H1 (cell line): ENCODE measurements at regions not wholly inside any gene's neighbourhood (a gene's known extent, or its start where the extent isn't known, plus 50 kb on each side); places are given as distances from the start of the nearest gene placed in this dataset.

Experiments used
- CTCF ChIA-PET: fragments of 300-600 bp; sonication (Branson Sonifier 250); formaldehyde crosslinking; loops from one replicate; lab custom pipeline; 2021; ENCODE audit not compliant: partially characterized antibody; lab: Charles Lee
- POLR2A ChIA-PET: fragments of 300-600 bp; sonication (Branson Sonifier 250); formaldehyde crosslinking; loops from one replicate; lab custom pipeline; 2021; ENCODE audit warnings: inconsistent platforms; ENCODE audit not compliant: partially characterized antibody; lab: Charles Lee
- DNase-seq, 2 experiments: peaks; one replicate each; pipeline versions ENCODE4 v3.0.0 to v3.0.0-alpha.2; 2010 to 2022; ENCODE audit warnings: low spot score in 2 of 2, low read depth in 1 of 2, mixed read lengths in 1 of 2
- FAIRE-seq: peaks from 2 replicates; lab custom pipeline; 2011; peaks lifted over from hg19 to GRCh38; lab: Jason Lieb, UNC
- H2AFZ ChIP-seq: 2 replicates; pipeline ENCODE4 v1.8.1; 2012; ENCODE audit warnings: low read length, inconsistent platforms
- H2AK5ac ChIP-seq: 2 replicates; pipeline ENCODE4 v1.6.1; 2013; ENCODE audit warnings: low read depth, low read length
- H2BK120ac ChIP-seq: replicated peaks from 2 replicates; pipeline ENCODE3; 2013; ENCODE audit warnings: low read depth, low read length, inconsistent platforms
- H2BK12ac ChIP-seq: 2 replicates; pipeline ENCODE4 v1.6.1; 2013; ENCODE audit warnings: low read depth, low read length
- H2BK15ac ChIP-seq: 2 replicates; pipeline ENCODE4 v1.6.1; 2013; ENCODE audit warnings: low read length
- H2BK20ac ChIP-seq: 2 replicates; pipeline ENCODE4 v1.6.1; 2013; ENCODE audit warnings: low read length
- H2BK5ac ChIP-seq: 2 replicates; pipeline ENCODE4 v1.6.1; 2013; ENCODE audit warnings: low read depth, low read length
- H3K14ac ChIP-seq: 2 replicates; pipeline ENCODE4 v1.6.1; 2013; ENCODE audit warnings: inconsistent platforms; ENCODE audit not compliant: insufficient read length
- H3K18ac ChIP-seq: 2 replicates; pipeline ENCODE4 v1.6.1; 2013; ENCODE audit warnings: low read length; ENCODE audit errors: extremely low read depth
- H3K23ac ChIP-seq: 2 replicates; pipeline ENCODE4 v1.6.1; 2013; ENCODE audit warnings: inconsistent platforms; ENCODE audit not compliant: insufficient read length
- H3K23me2 ChIP-seq: 2 replicates; pipeline ENCODE4 v1.6.1; 2013; ENCODE audit warnings: low read depth, low read length
- H3K27ac ChIP-seq: 2 replicates; pipeline ENCODE4 v1.6.1; 2011; ENCODE audit warnings: low read depth, low read length, inconsistent platforms
- H3K27me3 ChIP-seq, 4 experiments: replicated peaks in 1 of 4; 1 replicate in 1 of 4; 2 replicates in 3 of 4; pipeline versions ENCODE4 v1.6.1 to v1.8.1; 2011 to 2013; ENCODE audit warnings: low read length in 3 of 4, mild to moderate bottlenecking in 3 of 4, inconsistent platforms in 2 of 4, mixed read lengths in 2 of 4, moderate library complexity in 1 of 4; ENCODE audit not compliant: control insufficient read depth in 3 of 4, insufficient read depth in 3 of 4; ENCODE audit errors: extremely low read depth in 1 of 4
- H3K36me3 ChIP-seq, 4 experiments: 2 replicates each; pipeline versions ENCODE4 v1.6.1 to v1.8.1; 2011 to 2013; ENCODE audit warnings: mild to moderate bottlenecking in 4 of 4, low read length in 3 of 4, moderate library complexity in 2 of 4, control low read depth in 1 of 4, inconsistent platforms in 1 of 4; ENCODE audit not compliant: insufficient read depth in 4 of 4, control insufficient read depth in 2 of 4
- H3K4ac ChIP-seq: replicated peaks from 2 replicates; pipeline ENCODE3; 2013; ENCODE audit warnings: low read length, low read depth, mixed read lengths, inconsistent platforms; ENCODE audit not compliant: insufficient read length
- H3K4me1 ChIP-seq, 4 experiments: replicated peaks in 1 of 4; 1 replicate in 1 of 4; 2 replicates in 3 of 4; pipeline versions ENCODE4 v1.6.1 to v1.8.1; 2011 to 2013; ENCODE audit warnings: low read length in 3 of 4, inconsistent platforms in 2 of 4, mixed read lengths in 1 of 4; ENCODE audit not compliant: insufficient read depth in 4 of 4, control insufficient read depth in 3 of 4
- H3K4me2 ChIP-seq, 2 experiments: 2 replicates each; pipeline versions ENCODE4 v1.6.1 to v1.8.1; 2011 to 2013; ENCODE audit warnings: low read depth in 2 of 2, low read length in 2 of 2, control low read depth in 1 of 2, inconsistent platforms in 1 of 2, mild to moderate bottlenecking in 1 of 2; ENCODE audit not compliant: insufficient read depth in 1 of 2
- H3K4me3 ChIP-seq, 4 experiments: fragments of 200-600, 300-600 bp in 1 of 4; sonication (generic), shearing (Covaris generic), sonication (Bioruptor Twin) in 1 of 4; 2 replicates each; pipeline versions ENCODE4 v1.5.1 to v1.8.1; 2011 to 2016; ENCODE audit warnings: low read length in 4 of 4, low read depth in 3 of 4, control low read depth in 2 of 4, inconsistent platforms in 2 of 4, mild to moderate bottlenecking in 2 of 4, mixed read lengths in 1 of 4, moderate library complexity in 1 of 4; ENCODE audit not compliant: insufficient read depth in 2 of 4; ENCODE audit errors: extremely low read depth in 1 of 4
- H3K56ac ChIP-seq: replicated peaks from 2 replicates; pipeline ENCODE3; 2013; ENCODE audit warnings: low read depth, mild to moderate bottlenecking, mixed read lengths, low read length, inconsistent platforms; ENCODE audit not compliant: insufficient read length
- H3K79me1 ChIP-seq: 2 replicates; pipeline ENCODE4 v1.6.1; 2013; ENCODE audit warnings: low read depth, low read length, control low read depth
- H3K79me2 ChIP-seq, 2 experiments: 2 replicates each; pipeline versions ENCODE4 v1.6.1 to v1.8.1; 2012 to 2013; ENCODE audit warnings: low read length in 2 of 2, mild to moderate bottlenecking in 2 of 2, inconsistent platforms in 1 of 2; ENCODE audit not compliant: insufficient read depth in 2 of 2, control insufficient read depth in 1 of 2
- H3K9ac ChIP-seq, 4 experiments: replicated peaks in 1 of 4; 1 replicate in 1 of 4; 2 replicates in 3 of 4; pipeline versions ENCODE4 v1.6.1 to v1.8.1; 2011 to 2013; ENCODE audit warnings: low read depth in 3 of 4, low read length in 3 of 4, control low read depth in 2 of 4, mild to moderate bottlenecking in 2 of 4, moderate library complexity in 2 of 4, inconsistent platforms in 1 of 4; ENCODE audit errors: extremely low read depth in 1 of 4
- H3K9me3 ChIP-seq, 2 experiments: 2 replicates each; pipeline versions ENCODE4 v1.6.1 to v1.8.1; 2012 to 2013; ENCODE audit warnings: mild to moderate bottlenecking in 2 of 2, moderate library complexity in 2 of 2, control low read depth in 1 of 2, inconsistent platforms in 1 of 2, low read depth in 1 of 2, low read length in 1 of 2, mixed read lengths in 1 of 2; ENCODE audit not compliant: insufficient read depth in 2 of 2
- H4K20me1 ChIP-seq, 2 experiments: replicated peaks in 1 of 2; 2 replicates each; pipeline versions ENCODE3 to v1.8.1; 2011 to 2013; ENCODE audit warnings: inconsistent platforms in 2 of 2, low read length in 2 of 2, mild to moderate bottlenecking in 1 of 2; ENCODE audit not compliant: insufficient read depth in 2 of 2, control insufficient read depth in 1 of 2
- H4K5ac ChIP-seq: 2 replicates; pipeline ENCODE4 v1.6.1; 2013; ENCODE audit warnings: low read length, low read depth, mixed read lengths, inconsistent platforms; ENCODE audit not compliant: insufficient read length
- H4K8ac ChIP-seq: 2 replicates; pipeline ENCODE4 v1.8.0; 2013; ENCODE audit warnings: mild to moderate bottlenecking, moderate library complexity, low read length, inconsistent platforms; ENCODE audit not compliant: insufficient read depth; ENCODE audit errors: extremely low read depth
- H4K91ac ChIP-seq: replicated peaks from 2 replicates; pipeline ENCODE3; 2013; ENCODE audit warnings: low read length, mixed read lengths, inconsistent platforms; ENCODE audit not compliant: insufficient read length
- BRCA1 ChIP-seq: IDR thresholded peaks from 2 replicates; pipeline ENCODE4 v1.6.1; 2012; ENCODE audit warnings: low read depth, low read length, improper control_type of control experiment
- CEBPB ChIP-seq: IDR thresholded peaks from 2 replicates; pipeline ENCODE4 v1.6.1; 2012; ENCODE audit warnings: low read depth, low read length
- GTF2F1 ChIP-seq: IDR thresholded peaks from 2 replicates; pipeline ENCODE4 v1.6.1; 2012; ENCODE audit warnings: low read depth, low read length, improper control_type of control experiment, borderline replicate concordance
- WGBS, 2 experiments: shearing (Covaris generic) in 1 of 2; methylation state at CpG; one replicate each; pipeline versions ENCODE4 v1.1.6 to v1.1.7; 2013 to 2015; ENCODE audit warnings: low lambda C conversion rate in 2 of 2, mixed read lengths in 2 of 2, inconsistent platforms in 1 of 2, low coverage in 1 of 2, missing lambda C conversion rate in 1 of 2; ENCODE audit not compliant: insufficient replicate concordance in 2 of 2, insufficient coverage in 1 of 2, insufficient read length in 1 of 2; ENCODE audit errors: extremely low coverage in 1 of 2, missing lambda C conversion rate in 1 of 2; 5-methylcytosine and 5-hydroxymethylcytosine counted together

DNA sequence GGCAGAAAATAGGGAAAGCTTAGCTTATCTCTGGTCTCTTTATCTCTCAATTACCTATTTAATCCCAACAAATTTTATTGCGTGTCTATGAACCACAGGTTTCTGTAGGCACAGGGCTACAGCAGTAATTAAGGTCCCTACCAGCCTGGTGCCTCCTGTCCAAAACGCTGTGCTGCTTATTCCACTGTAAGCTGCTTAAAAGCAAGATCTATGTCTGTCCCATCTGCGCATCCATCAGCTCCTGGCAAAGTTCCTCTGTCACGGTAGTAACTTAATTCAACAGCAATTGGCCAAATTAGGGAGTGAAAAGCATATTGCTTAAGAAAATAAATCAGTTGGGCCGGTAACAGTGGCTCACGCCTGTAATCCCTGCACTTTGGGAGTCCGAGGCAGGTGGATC lies 235.8 kb upstream of the VLDLR start:
- Histone ChIP-seq H3K79me1 (no peaks in the 10 kb centered on the region), H3K4ac (no peak overlapping the region), H2BK20ac (no peak overlapping the region), H2AFZ (0 out of 2 replicates have a peak overlapping the region, but pooled peaks have one; percentile 63), H2BK12ac (no peak overlapping the region), H2BK120ac (no peak overlapping the region), H3K14ac (no peak overlapping the region), H3K23me2 (no peaks in the 10 kb centered on the region), H3K79me2 (no peaks in the 10 kb centered on the region), H3K9me3 (peaks cover 6% of the 10 kb centered on the region in 2 experiments; a peak in 2 of 4 replicates), H3K27me3 (no peaks in the 10 kb centered on the region), H3K9ac (no peak overlapping the region), H2BK5ac (no peak overlapping the region), H4K20me1 (no peaks in the 10 kb centered on the region), H3K4me1 (no peaks in the 10 kb centered on the region), H3K4me2 (no peak overlapping the region), H4K91ac (no peak overlapping the region), H2BK15ac (no peak overlapping the region), H4K8ac (no peak overlapping the region), H3K4me3 (no peak overlapping the region), H3K36me3 (no peaks in the 10 kb centered on the region), H3K18ac (no peak overlapping the region), H3K23ac (no peak overlapping the region), H4K5ac (no peak overlapping the region), H3K27ac (no peak overlapping the region), H2AK5ac (no peak overlapping the region), H3K56ac (no peak overlapping the region)
- ChIA-PET POLR2A (no interaction called here), CTCF (no interaction called here)
- TF ChIP-seq GTF2F1, result no peak
- no peak for TF ChIP-seq CEBPB
- no peak for TF ChIP-seq BRCA1
- 93% methylated on average over 7 of the region's 7 CpGs; no CpG with 5 or more reads in 1 of the 2 experiments for WGBS, 2 experiments
- DNase-seq (no peak), FAIRE-seq (no peak)
